COLO829 (cell line): ENCODE measurements at regions not wholly inside any gene's neighbourhood (a gene's known extent, or its start where the extent isn't known, plus 50 kb on each side); places are given as distances from the start of the nearest gene placed in this dataset.

Source experiments
- DNase-seq: peaks from one replicate; pipeline ENCODE4 v3.0.0; 2012; ENCODE audit warnings: low spot score

GRCh38 chr3:107264888-107265287, 112.4 kb upstream of the CCDC54 start:
- no peak for DNase-seq

GRCh38 chr3:107265526-107265925, 111.7 kb upstream of the CCDC54 start:
- DNase-seq = peak; percentile 55

- peak; percentile 23 for DNase-seq
Observed at GRCh38 chr3:107268469-107268868, 108.8 kb upstream of the CCDC54 start.

GRCh38 chr3:107269136-107269535, 108.1 kb upstream of the CCDC54 start:
- DNase-seq = no peak

- peak; percentile 40 for DNase-seq
Observed at GRCh38 chr3:107271787-107272387, 105.4 kb upstream of the CCDC54 start.

- no peak for DNase-seq
Observed at GRCh38 chr3:107272471-107272870, 104.8 kb upstream of the CCDC54 start.

GRCh38 chr3:107272885-107273284, 104.4 kb upstream of the CCDC54 start:
- no peak for DNase-seq

GRCh38 chr3:107273771-107274170, 103.5 kb upstream of the CCDC54 start:
- no peak for DNase-seq

- no peak for DNase-seq
Observed at GRCh38 chr3:107275511-107275910, 101.7 kb upstream of the CCDC54 start.

- DNase-seq = no peak
Observed at GRCh38 chr3:107283948-107284347, 93.3 kb upstream of the CCDC54 start.

- DNase-seq = no peak
Observed at GRCh38 chr3:107284612-107285011, 92.6 kb upstream of the CCDC54 start.

- no peak for DNase-seq
Observed at GRCh38 chr3:107285197-107285596, 92.0 kb upstream of the CCDC54 start.

- no peak for DNase-seq
Observed at GRCh38 chr3:107289354-107289753, 87.9 kb upstream of the CCDC54 start.

GRCh38 chr3:107294117-107294516, 83.1 kb upstream of the CCDC54 start:
- no peak for DNase-seq

GRCh38 chr3:107297597-107297996, 79.6 kb upstream of the CCDC54 start:
- DNase-seq = no peak

GRCh38 chr3:107307205-107307604, 70.0 kb upstream of the CCDC54 start:
- no peak for DNase-seq

- DNase-seq = no peak
Observed at GRCh38 chr3:107308716-107309115, 68.5 kb upstream of the CCDC54 start.

GRCh38 chr3:107309312-107309711, 67.9 kb upstream of the CCDC54 start:
- no peak for DNase-seq

- DNase-seq = no peak
Observed at GRCh38 chr3:107313711-107314110, 63.5 kb upstream of the CCDC54 start.

- no peak for DNase-seq
Observed at GRCh38 chr3:107315141-107315540, 62.1 kb upstream of the CCDC54 start.

GRCh38 chr3:107323723-107324122, 53.5 kb upstream of the CCDC54 start:
- DNase-seq = no peak

- no peak for DNase-seq
Observed at GRCh38 chr3:107325446-107325845, 51.8 kb upstream of the CCDC54 start.
